G401.6 (cell line): ENCODE measurements at regions not wholly inside any gene's neighbourhood (a gene's known extent, or its start where the extent isn't known, plus 50 kb on each side); places are given as distances from the start of the nearest gene placed in this dataset.
"Not testable (repeated sequence)": the region's sequence is repeated elsewhere in the genome, so short reads cannot be mapped to it uniquely, and the experiment has no call there.

Source experiments
- FAIRE-seq: peaks from 2 replicates; lab custom pipeline; 2012; peaks lifted over from hg19 to GRCh38; lab: Jason Lieb, UNC

- FAIRE-seq, result no peak
These were observed 304.4 kb upstream of the SLC39A10 start for GRCh38 chr2:195352581-195352980.

DNA sequence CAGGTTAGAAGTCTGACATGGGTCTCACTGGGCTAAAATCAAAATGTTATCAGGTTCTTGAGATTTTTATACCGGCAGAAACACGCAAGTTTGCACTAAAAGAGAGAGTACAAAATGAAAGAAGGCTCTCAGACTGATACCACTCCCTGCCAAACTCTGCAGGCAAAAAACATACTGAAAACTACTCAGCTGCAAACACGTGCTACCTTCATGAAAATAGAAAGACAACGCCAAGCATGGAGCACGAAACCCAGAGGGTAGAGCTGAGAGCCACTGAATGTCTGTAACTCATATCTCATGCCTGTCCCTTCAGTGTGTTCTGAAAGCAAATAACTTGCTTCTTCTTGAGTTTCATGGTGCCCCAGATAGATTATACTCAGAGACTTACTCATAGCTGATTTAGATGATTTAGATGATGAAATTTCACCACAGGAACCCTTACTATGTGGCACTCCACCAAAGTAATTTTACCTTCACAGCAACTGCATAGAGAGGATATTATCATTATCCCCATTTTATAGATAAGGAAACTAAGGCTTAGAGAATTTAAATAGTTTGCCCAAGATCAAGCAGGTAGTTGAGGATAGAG, 313.0 kb upstream of the SLC39A10 start:
- FAIRE-seq, result no peak

GRCh38 chr2:195343540-195343939, 313.5 kb upstream of the SLC39A10 start:
- FAIRE-seq, result no peak

DNA sequence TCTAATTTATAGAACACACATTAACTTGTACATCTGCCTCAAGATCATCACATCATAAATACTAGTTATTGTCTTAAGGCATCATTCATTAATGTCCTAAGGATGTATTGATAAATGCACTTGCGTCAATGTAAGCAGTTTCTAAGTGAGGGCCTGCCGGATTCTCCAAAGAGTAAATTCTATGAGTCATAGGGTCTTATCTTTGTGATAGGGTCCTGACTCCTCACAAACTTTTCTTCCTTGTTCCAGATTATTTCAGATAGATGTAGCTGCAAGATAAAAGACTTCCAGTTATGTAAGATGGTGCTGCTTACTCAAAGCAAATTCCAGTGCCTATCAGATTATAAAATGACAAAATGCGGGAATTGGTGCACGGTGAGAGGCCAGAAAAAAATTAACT, 315.0 kb upstream of the SLC39A10 start:
- FAIRE-seq, result no peak

DNA sequence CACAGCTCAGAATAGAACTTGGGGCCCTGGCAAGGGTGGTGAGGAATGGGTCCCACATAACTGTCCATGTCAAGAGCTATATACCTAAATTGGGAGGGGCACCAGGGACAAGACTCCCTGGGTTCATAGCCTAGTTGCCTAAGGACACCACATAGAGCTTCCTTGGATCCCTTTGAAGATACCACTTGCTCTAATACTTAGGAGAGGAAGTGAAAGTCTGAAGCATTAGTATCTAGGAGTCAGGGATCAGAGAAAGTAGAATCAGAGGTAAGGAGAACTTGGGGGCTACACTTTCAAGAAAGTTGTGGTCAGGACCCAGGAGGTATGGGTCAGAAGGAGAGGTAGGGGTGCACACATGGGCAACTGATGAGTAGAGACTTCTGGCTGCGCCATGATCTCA, 318.2 kb upstream of the SLC39A10 start:
- no peak for FAIRE-seq

DNA sequence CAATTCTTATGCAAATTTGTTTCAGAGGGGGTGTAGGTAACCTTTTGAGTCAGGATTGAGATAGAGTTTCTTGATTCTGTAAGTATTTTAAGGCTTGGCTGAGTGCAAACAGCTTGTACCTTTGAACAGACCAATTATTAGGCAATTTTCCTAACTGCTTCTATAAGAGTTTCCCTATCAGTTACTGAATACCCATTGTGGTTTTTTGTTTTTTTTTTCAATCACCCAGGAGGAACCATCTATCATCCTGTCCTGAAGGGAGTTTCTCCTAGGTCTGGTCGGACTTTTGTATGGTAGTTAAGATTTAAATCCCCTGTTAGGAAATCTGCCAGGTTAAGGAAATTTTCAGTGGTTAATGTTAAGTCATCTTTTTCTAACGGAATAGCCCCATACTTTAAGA, 319.4 kb upstream of the SLC39A10 start:
- no peak for FAIRE-seq

- no peak for FAIRE-seq
These were observed 323.2 kb upstream of the SLC39A10 start for GRCh38 chr2:195333869-195334268.

DNA sequence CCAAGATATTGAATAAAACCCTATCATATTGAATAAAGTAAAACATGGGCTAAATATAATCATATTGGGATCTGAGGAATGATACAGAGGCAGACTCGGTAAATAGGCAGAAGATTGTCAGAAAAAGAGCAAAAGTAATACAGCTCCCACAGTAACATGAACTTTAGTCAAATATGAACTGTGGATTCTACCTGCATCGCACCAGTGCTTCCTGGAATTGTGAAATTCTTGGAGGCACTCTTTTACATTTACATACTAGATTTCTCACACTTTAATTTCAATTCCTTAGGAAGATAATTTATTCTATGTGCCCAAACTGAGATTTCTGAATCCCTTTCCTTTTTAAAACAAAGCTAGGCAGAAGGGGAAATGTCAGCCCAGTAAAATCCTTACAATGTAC, 325.1 kb upstream of the SLC39A10 start:
- no peak for FAIRE-seq

DNA sequence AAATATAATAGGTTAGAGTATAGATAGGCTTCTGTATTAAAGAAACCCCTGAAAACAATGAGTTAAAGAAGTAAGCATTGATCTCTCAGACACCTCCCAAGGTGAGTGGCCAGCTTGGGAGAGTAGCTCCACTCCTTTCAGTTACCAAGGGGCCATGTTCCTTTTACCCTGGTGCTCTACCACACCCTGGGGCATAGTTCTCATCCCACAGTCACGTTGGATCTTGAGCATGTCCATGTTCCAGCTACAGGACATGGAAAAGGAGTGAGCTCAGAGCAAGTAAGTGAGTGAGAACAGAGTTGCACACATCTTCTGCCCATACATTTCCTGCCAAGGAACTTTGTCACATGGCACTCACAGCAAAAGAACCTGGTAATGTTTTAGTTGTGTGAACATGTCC, 325.9 kb upstream of the SLC39A10 start:
- FAIRE-seq, result no peak

DNA sequence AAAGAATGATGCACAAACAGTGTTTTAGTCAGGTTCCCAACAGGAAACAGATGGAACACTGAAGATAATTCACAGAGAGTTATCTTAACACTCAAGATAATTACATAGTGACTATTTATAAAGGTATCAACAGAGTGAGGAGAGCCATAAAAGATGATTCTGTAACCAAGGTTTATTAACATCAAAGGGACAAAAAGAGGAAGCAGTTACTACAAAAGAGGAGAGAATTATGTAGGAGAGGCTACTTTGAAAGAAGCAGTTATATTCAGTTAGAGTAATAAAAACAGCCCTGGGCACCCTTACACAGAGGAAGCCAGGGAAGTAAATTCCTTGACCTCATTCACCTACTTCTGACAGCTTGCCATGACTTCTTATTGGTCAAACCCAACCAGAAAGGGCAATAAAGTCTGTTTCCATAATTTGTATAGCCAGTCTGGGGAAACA, 326.5 kb upstream of the SLC39A10 start:
- FAIRE-seq, result no peak

DNA sequence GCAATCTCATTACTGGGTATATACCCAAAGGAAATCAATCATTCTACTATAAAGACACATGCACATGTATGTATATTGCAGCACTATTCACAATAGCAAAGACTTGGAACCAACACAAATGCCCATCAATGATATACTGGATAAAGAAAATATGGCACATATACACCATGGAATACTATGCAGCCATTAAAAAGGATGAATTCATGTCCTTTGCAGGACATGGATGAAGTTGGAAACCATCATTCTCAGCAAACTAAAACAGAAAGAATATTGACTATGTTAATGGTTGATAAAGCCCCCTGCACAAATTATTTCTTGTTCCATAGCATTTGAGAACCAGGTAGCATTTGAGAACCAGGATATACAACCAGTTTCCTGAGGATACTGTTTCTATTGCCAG, 327.2 kb upstream of the SLC39A10 start:
- FAIRE-seq, result not testable (repeated sequence)

GRCh38 chr2:195326537-195326936, 330.5 kb upstream of the SLC39A10 start:
- no peak for FAIRE-seq

GRCh38 chr2:195322324-195322723, 334.7 kb upstream of the SLC39A10 start:
- no peak for FAIRE-seq

- no peak for FAIRE-seq
These were observed 336.5 kb upstream of the SLC39A10 start for GRCh38 chr2:195320413-195320973.

DNA sequence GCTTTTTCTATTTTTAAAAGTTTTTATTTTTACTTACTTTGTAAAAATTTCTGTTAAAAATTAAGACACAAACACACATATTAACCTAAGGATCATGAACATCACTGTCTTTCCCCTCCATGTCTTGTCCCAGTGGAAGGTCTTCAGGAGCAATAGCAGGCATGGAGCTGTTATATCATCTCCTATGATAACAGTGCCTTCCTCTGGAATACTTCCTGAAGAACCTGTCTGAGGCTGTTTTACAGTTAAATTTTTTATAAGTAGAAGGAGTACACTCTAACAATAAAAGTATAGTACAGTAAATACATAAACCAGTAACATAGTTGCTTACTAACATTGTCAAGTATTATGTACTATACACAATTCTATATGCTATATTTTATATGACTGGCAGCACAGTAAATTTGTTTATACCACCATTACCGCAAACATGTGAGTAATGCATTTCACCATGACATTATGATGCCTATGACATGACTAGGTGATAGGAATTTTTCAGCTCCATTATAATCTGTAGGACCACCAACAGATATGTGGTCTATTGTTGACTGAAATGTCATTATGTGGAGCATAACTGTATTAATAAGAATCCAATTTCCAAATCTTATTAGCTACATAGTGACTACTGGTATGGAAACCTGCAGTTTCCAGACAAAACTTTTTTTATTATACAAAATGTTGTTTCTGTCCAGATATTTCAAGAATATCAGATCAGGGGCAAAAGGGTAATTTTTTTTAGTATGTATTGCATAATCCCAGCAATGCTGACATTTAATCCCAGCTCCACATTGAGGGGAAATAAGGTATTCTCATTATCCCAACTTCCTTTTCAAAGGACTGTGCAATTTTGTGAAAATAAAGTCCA, 337.2 kb upstream of the SLC39A10 start:
- no peak for FAIRE-seq

DNA sequence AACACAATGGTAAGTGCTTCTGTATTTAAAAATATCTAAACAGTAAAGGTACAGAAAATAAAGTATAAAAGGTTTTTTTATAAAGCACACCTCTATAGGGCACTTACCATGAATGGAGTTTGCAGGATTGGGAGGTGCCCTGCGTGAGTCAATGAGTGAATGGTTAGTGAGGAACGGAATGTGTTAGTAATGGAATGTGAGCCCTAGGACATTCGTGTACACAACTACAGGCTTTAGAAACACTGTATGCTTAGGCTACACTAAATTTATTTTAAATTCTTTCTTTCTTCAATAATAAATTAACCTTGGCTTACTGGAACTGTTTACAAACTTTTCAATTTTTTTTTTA, 337.9 kb upstream of the SLC39A10 start:
- no peak for FAIRE-seq

DNA sequence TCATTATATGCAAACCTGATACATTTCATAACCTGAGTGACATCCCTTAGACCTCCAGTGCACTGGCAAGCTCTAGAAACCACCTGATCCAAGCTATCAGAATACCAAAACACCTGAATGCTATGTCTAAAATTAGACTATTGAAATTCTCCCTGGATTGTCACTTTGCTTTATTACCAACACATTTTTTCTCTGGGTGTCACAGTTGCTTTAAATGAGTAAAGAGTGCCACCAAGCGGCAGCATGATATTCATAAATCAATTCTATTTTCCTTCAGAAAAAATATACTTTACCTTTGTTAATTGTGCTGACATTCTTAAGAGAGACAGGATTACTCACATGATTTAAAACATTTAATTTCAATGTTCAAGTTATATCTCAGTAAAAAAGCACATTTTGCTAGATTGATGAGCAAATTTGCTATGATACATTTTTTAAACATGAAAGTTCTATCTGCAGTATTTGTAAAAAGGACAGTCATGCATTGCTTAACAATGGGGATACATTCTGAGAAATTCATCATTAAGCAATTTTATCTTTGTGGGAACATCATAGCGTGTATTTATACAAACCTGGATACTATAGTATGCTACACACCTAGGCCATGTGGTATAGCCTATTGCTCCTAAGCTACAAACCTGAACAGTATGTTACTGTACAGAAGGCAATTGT, 338.4 kb upstream of the SLC39A10 start:
- peak; percentile 78 for FAIRE-seq

- no peak for FAIRE-seq
These were observed 339.5 kb upstream of the SLC39A10 start for GRCh38 chr2:195317550-195317949.

DNA sequence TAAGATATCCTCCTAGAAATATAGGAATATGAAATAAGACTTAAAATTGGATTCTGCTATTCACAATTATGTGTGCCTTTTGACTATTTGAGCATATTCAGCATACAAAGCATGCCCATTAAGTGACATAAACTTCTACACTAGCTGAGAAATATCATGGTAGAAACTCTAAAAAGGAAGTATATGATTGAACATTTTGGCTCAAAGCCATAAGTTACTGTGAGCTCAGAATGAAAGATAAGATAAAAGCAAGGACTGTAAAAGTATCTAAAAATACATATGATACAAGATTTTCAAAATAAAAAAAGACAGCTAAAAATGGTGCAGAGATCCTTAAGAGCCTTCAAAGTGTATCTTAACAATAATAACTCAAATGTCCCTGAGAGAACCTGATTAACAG, 340.5 kb upstream of the SLC39A10 start:
- FAIRE-seq, result no peak

DNA sequence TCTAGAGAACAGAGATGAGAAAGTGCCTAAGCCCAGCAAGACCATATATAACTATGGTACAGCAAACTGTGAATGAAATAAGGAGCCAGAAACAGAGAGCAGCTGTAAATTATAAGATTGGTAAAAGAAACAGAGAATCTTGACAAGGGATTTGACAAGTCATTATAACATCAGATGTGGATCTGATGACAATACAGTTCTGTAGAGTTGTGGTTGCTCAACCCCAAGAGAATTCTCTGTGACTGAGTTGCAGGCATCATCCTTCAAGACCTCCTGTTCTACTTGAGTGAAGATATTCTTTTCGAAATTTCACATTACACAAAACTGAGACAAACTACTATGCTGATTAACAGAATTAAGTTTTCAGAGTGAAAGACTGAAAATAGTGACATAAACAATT, 343.1 kb upstream of the SLC39A10 start:
- FAIRE-seq, result no peak

DNA sequence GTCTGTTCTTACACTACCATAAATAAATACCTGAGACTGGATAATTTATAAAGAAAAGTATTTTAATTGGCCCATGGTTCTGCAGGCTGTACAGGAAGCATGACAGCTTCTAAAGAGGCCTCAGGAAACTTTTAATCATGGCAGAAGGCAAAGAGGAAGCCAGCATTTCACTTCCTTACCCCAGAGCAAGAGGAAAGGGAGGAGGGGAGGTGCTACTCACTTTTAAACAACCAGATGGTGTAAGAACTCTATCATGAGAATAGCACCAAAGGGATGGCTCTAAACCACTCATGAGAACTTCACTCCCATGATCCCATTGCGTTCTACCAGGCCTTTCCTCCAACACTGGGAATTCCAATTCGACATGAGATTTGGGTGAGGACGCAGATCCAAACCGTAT, 344.4 kb upstream of the SLC39A10 start:
- FAIRE-seq, result no peak

DNA sequence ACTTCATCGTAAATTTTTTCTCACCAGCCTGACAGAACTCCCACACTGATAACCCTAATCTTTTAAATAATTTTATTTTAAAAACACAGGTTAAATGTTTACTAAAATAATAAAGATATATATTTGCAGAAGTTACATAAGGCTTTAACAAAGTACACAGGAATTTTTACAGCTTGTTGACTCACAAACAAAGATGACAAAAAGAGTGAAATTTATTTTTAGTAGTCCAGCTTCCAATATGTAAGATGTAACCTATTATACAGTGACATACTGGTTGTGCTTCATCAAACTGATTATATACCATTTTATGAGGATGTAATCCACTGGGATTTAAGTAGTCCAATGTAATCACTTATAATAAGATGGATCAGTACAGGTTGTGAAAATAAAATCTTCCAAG, 348.9 kb upstream of the SLC39A10 start:
- FAIRE-seq, result no peak

GRCh38 chr2:195307751-195308150, 349.3 kb upstream of the SLC39A10 start:
- FAIRE-seq, result no peak
